NCI-H460 (cell line): ENCODE measurements at regions not wholly inside any gene's neighbourhood (a gene's known extent, or its start where the extent isn't known, plus 50 kb on each side); places are given as distances from the start of the nearest gene placed in this dataset.
A peak's percentile ranks its signal among the peaks of the same experiment; 100 is the strongest.
"Not testable (repeated sequence)": the region's sequence is repeated elsewhere in the genome, so short reads cannot be mapped to it uniquely, and the experiment has no call there.

ENCODE experiments used
- DNase-seq: peaks from one replicate; pipeline ENCODE4 v3.0.0-alpha.2; 2016; ENCODE audit warnings: low read depth; ENCODE audit errors: extremely low read depth

DNA sequence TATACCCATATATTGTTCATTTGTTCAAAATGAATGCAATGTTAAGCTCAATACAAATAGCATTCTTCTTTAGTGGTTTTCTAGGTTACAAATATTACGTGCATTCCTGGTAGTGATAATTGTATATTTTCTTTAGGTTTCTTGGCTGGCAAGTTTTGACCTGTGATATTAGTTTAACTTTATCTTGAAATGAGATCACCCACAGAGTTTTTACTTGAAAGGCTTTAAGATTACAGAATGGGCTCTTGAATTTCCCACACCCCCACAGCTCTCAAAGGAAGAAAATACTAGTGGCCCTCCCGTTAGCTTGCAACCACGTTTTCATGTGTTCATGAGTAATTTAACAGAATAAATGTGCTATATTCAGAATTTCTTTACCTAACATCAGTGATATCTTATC is 1315.5 kb upstream of the GJE1 start:
- no peak for DNase-seq

- DNase-seq, result no peak
These were observed 1316.0 kb upstream of the GJE1 start for GRCh38 chr6:140816681-140817080.

DNA sequence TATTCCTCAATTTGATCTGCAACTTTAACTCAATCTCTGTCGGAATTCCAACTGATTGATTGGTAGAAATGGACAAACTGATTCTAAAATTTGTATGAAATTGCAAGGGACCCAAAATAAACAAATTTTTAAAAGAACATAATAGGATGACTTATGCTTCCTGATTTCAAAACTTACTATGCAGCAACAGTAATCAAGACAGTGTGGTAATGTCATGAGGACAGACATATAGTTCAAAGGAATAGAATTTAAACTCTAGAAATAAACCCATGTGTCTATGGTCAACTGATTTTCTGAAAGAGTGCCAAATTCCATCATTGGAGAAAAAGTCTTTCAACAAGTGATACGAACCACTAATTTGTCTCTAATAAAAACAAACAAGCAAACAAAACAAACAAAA is 1320.1 kb upstream of the GJE1 start:
- DNase-seq, result no peak

DNA sequence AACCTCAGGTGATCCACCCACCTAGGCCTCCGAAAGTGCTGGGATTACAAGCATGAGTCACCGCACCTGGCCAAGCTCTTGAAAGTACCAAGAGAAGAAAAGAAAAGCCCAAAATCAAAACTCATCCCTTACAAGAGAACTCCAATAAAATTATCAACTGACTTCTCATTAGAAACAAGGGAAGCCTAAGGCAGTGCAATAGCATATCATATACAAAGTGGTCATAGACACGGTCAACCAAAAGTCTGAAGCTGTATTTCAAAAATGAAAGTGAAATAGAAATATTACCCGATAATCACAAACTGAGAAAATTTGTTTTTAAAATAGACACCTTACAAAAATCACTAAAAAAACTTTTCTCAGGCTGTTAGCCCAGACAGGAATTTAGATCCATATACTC is 1321.1 kb upstream of the GJE1 start:
- DNase-seq, result no peak

DNA sequence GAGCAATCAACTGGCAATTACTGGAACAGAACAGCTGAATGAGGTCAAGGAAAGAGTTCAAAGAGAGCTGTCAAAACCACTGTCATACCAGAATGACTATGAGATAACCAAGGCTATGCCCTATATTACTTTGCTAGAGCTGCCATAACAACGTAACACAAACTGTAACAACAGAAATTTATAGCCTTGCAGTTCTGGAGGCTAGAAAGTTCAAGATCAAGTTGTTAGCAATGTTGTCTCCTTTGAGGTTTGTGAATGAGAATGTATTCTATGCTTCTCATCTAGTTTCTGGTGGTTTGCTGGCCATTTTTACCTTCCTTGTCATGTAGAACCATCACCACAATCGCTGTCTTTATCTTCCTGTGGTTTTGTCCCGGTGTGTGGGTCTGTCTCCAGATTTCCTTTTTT is 1323.0 kb upstream of the GJE1 start:
- no peak for DNase-seq

- DNase-seq, result no peak
These were observed 1326.3 kb upstream of the GJE1 start for GRCh38 chr6:140806431-140806830.

DNA sequence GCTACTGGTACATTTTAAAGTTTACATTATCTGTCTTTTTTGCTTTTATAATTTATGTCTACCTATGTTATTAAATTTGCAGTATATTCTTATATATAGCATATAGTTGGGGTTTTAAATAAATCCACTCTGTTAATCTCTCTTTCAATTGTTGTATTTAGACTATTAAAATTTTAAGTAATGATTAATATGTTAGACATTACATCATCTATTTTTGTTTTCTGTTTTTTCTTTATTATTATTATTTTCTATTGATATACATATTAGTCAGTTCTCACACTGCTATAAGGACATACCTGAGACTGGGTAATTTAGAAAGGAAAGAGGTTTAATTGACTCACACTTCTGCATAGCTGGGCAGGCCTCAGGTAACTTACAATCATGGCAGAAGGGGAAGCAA is 1338.2 kb upstream of the GJE1 start:
- DNase-seq, result no peak

DNA sequence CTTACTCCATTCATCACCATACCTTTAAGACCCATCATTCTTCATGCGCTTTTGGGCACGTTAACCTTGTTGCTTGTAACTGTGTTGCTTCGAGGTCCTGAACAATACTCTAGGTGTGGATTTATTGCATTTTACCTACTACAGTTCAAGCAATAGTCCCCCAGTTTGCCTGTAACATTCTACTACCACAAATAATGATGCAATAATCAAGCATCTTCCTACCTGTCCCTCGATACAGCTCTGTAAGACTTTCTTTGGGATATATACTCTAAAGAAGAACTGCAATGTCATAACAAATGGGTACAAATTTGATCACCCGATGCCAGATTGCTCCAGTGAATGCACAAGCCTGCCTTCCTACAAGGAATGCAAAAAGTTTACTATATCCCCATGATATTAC is 1342.6 kb upstream of the GJE1 start:
- DNase-seq, result no peak

DNA sequence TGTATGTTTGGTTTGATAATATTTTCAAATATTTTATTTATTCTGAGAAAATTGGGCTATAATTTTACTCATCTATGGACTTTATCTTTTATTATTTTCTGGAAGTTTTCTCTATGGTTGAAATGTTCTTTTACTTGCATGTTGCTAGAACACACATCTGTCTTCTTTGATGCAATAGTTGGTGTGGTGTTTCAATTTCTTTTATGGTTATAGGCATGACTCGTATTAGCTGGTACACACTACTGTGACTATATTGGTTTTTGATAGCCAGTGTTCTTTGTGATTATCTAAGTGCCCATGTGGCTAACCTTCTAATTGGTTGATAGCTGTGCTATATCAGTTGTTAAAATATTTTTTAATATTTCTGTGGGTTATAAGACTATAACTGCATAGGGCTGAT is 1343.3 kb upstream of the GJE1 start:
- DNase-seq, result no peak

- no peak for DNase-seq
These were observed 1346.8 kb upstream of the GJE1 start for GRCh38 chr6:140785926-140786325.

GRCh38 chr6:140784573-140784972 is 1348.2 kb upstream of the GJE1 start:
- DNase-seq, result no peak

DNA sequence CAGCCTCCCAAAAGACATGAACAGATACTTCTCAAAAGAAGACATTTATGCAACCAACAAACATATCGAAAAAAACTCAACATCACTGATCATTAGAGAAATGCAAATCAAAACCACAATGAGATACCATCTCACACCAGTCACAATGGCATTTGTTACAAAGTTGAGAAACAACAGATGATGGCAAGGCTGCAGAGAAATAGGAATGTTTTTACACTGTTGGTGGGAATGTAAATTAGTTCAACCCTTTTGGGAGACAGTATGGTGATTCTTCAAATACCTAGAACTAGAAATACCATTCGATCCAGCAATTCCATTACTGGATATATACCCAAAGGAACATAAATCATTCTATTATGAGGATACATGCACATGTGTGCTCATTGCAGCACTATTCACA is 1349.2 kb upstream of the GJE1 start:
- DNase-seq, result not testable (repeated sequence)

DNA sequence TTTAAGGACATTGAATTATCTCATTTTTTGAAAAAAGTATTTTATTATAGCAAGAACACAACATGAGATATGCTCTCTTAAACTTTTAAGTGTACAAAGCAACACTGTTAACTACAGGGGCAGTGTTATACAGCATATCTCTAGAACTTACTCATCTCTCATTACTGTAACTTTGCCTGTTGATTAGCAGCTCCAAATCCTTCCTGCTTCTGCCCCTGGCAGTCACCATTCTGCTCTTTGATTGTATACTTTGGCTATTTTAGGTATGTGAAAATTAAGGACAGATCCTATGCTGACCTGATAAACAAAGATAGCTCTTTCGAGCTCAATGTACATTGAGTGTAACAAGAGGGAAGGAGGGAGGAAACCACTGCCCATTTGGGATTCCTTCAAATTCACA is 1349.8 kb upstream of the GJE1 start:
- no peak for DNase-seq

- no peak for DNase-seq
These were observed 1352.6 kb upstream of the GJE1 start for GRCh38 chr6:140779991-140780596.

DNA sequence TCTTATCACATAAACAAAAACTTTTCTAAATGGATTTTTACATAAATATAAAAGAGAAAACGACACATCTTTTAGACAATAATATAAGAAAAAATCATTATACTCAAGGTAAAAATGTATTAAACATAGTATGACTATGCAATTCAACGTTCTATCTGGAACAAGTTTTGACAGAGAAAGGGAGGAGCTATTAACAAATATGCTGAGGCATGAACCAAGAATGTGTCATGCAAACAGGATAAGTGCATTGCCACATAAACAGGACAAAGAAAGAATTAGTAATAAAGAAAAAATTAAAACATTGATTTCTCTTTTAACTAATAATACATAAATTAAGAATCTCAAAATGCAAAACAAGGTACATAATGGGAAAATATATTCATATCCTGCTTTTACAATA is 1353.4 kb upstream of the GJE1 start:
- no peak for DNase-seq

DNA sequence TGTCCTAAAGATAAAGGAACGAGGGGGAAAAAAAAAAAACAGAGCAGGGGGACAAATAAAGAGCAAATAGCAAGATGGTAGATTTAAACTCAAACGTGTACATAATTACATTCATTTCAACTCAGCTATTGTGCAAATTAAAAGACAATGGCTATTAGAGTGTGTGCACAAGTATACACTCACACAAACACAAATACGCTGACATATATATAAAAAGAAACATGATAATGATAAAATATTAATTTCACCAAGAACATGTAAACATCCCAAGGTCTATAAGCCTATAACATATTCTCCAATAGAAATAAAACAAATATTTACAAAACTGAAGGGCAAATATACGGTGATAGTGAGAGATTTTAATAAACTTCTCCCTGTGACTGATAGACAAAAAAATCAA is 1354.9 kb upstream of the GJE1 start:
- no peak for DNase-seq

- DNase-seq, result no peak
These were observed 1357.7 kb upstream of the GJE1 start for GRCh38 chr6:140775061-140775460.

DNA sequence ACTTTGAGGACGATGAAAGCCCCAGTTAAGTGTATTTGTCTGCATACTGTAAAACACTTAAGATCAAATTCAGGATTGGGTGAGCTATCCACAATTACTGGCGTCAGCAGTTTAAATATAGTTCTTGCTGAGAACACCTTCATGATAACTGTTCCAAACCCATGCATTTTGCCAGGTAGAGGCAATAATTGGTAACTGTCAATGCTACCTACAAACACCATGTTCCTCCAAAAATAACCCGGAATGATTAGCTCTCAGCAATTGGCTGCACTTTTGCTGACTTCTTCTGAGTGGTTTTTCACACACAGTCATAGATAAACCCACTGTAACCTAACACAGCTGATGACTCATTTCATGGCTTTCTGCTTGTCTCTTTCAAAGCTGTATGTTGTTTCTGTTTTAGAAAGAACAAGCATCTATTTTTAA is 1358.6 kb upstream of the GJE1 start:
- DNase-seq, result peak; percentile 15

DNA sequence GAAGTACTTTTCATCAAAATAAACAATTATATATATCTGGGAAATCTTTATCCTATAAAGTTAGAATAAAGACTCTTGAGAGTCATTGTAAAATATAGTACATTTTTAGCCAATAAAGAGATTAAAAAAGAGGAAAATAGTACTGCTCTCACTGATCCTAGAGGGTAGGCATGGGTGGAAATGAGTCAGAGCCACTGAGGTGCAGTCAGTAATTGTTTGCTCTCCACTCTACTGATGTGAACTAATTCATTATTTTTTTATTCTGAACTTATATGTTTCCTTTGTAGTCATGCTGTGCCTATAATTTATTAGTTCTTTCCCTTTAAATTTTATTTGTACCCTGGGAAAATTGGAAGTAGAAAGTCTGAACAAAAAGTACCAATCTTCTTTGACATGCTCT is 1359.4 kb upstream of the GJE1 start:
- no peak for DNase-seq

DNA sequence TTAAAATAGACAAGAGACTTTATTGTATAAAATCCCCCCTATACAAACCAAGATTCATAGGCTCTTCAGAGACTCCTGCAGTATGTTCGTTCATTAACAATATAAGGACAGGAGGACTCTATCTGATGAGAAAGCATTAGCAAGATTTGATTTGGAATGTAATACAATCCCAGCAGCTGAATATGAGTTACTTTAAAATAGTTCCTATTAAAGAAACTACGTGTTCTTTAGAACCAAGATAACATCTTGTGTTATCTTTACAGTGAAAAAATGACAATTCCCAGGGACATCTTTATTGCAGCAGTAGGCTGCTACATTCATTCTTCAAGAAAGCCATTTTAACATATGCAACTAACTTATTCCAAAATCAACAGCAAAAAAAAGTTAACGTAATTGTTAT is 1360.1 kb upstream of the GJE1 start:
- DNase-seq, result no peak

GRCh38 chr6:140768133-140768532 is 1364.6 kb upstream of the GJE1 start:
- no peak for DNase-seq

DNA sequence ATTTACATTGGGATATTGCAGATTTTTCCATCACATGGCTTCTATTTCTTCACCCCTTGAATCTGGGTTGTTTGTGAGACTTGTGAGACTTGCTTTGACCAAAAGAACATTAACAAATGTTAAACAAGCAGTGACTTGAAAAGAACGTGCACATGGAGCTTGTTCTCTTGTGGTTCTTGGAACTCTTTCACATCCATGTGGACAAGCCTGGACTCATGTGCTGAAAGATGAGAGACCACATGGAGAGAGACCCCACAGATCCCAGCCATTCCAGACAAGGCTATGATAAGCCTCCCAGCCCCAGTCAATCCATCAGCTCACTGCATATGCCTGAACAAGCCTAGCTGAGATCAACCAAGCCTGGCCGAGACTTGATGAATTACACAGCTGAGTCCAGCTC is 1365.7 kb upstream of the GJE1 start:
- DNase-seq, result no peak

DNA sequence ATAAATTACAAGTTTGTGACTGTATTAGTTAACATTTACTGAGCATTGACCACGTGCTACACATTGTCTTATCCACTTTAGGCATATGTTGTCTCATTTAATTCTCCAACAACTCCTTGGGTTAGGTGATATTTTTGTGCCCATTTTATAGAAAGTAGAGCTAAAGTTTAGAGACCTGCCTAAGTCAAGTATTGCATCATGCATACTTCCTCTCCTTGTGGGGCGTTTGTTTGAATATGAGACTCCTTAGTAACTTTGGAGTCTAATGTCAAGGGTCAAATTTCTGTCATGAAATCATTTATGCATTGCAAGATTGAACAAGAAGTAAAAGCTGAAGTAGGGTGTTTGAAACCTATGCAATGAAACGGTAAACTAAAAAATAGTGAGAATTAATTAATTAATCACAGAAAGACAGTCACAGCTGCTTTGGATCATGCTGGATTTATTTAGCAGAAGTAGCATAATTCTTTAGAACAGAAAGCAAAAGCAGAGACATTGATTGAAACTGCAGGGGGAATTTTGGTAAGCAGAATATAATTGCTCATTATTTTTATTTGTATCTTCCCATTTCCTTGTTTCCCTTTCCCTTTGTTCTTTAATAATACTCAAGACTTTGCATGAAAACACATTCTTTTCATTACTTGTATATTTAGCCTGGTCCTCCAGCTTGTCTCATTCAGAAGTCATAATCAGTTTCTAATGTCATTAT is 1374.4 kb upstream of the GJE1 start:
- no peak for DNase-seq
